IMR-90 (cell line): ENCODE measurements at regions not wholly inside any gene's neighbourhood (a gene's known extent, or its start where the extent isn't known, plus 50 kb on each side); places are given as distances from the start of the nearest gene placed in this dataset.

ENCODE experiments used
- ATAC-seq: fragments of 200-7000 bp; cut with Tn5 transposase; 2 replicates; pipeline ENCODE4 v1.9.1; 2020; ENCODE audit warnings: low read depth, mild to moderate bottlenecking, moderate library complexity
- BruUV-seq: library from RNA; stranded (reverse); fragments of 400-500 nt; replicated peaks from 2 replicates; lab custom pipeline; 2021; lab: Mats Ljungman, UMichigan
- CTCF ChIA-PET: fragments of 300-600 bp; formaldehyde crosslinking; extraction: SDS; loops from one replicate; lab custom pipeline; 2021; ENCODE audit warnings: antibody characterized with exemption; lab: Yijun Ruan, JAX
- POLR2A ChIA-PET: fragments of 300-600 bp; sonication (Branson Sonifier 250); formaldehyde crosslinking; loops from one replicate; lab custom pipeline; 2022; ENCODE audit warnings: antibody characterized with exemption; ENCODE audit not compliant: unreplicated experiment; lab: Charles Lee
- DNase-seq: peaks from one replicate; pipeline ENCODE4 v3.0.0; 2013
- H2AFZ ChIP-seq: replicated peaks from 2 replicates; pipeline ENCODE3; 2013; ENCODE audit warnings: low read length, mild to moderate bottlenecking; ENCODE audit not compliant: poor library complexity
- H2AK5ac ChIP-seq: 2 replicates; pipeline ENCODE4 v1.6.1; 2013; ENCODE audit warnings: low read depth, low read length, inconsistent platforms
- H2AK9ac ChIP-seq: replicated peaks from 2 replicates; pipeline ENCODE3; 2013; ENCODE audit warnings: mild to moderate bottlenecking, low read depth, low read length, moderate library complexity; ENCODE audit not compliant: poor library complexity
- H2BK120ac ChIP-seq: 2 replicates; pipeline ENCODE4 v1.6.1; 2013; ENCODE audit warnings: low read depth, low read length, inconsistent platforms
- H2BK15ac ChIP-seq: 3 replicates; pipeline ENCODE4 v1.6.1; 2013; ENCODE audit warnings: low read depth, low read length, inconsistent platforms
- H2BK20ac ChIP-seq: 2 replicates; pipeline ENCODE4 v1.6.1; 2013; ENCODE audit warnings: low read depth, mild to moderate bottlenecking, inconsistent platforms, low read length, moderate library complexity
- H2BK5ac ChIP-seq: 2 replicates; pipeline ENCODE4 v1.6.1; 2013; ENCODE audit warnings: mild to moderate bottlenecking, low read depth, low read length, inconsistent platforms; ENCODE audit not compliant: poor library complexity, severe bottlenecking
- H3K14ac ChIP-seq: replicated peaks from 2 replicates; pipeline ENCODE4 v1.6.1; 2013; ENCODE audit warnings: low read depth, low read length, inconsistent platforms
- H3K18ac ChIP-seq: 2 replicates; pipeline ENCODE4 v1.6.1; 2013; ENCODE audit warnings: low read depth, low read length, control low read depth
- H3K23ac ChIP-seq: 2 replicates; pipeline ENCODE4 v1.6.1; 2013; ENCODE audit warnings: low read depth, low read length, inconsistent platforms
- H3K27ac ChIP-seq: 2 replicates; pipeline ENCODE4 v1.5.1; 2013; ENCODE audit warnings: mild to moderate bottlenecking, control low read depth, low read length; ENCODE audit not compliant: insufficient read depth
- H3K27me3 ChIP-seq: 2 replicates; pipeline ENCODE4 v1.6.1; 2013; ENCODE audit warnings: low read length; ENCODE audit not compliant: control insufficient read depth, insufficient read depth
- H3K36me3 ChIP-seq: 2 replicates; pipeline ENCODE4 v1.6.1; 2013; ENCODE audit warnings: low read length, mixed read lengths; ENCODE audit not compliant: control insufficient read depth, insufficient read depth
- H3K4ac ChIP-seq: 2 replicates; pipeline ENCODE4 v1.6.1; 2013; ENCODE audit warnings: low read depth, low read length, inconsistent platforms
- H3K4me1 ChIP-seq: 2 replicates; pipeline ENCODE4 v1.6.1; 2013; ENCODE audit warnings: low read length, mixed read lengths; ENCODE audit not compliant: control insufficient read depth, insufficient read depth
- H3K4me2 ChIP-seq: 2 replicates; pipeline ENCODE4 v1.6.1; 2013; ENCODE audit warnings: low read depth, mild to moderate bottlenecking, control low read depth, low read length, moderate library complexity
- H3K4me3 ChIP-seq: 2 replicates; pipeline ENCODE4 v1.5.1; 2013; ENCODE audit warnings: low read depth, mild to moderate bottlenecking, control low read depth, low read length, moderate library complexity; ENCODE audit not compliant: insufficient read depth
- H3K56ac ChIP-seq: 2 replicates; pipeline ENCODE4 v1.6.1; 2013; ENCODE audit warnings: low read length, inconsistent platforms; ENCODE audit not compliant: insufficient read depth; ENCODE audit errors: extremely low read depth
- H3K79me1 ChIP-seq, 2 experiments: 2 replicates each; pipeline ENCODE4 v1.6.1; 2013; ENCODE audit warnings: low read length in 2 of 2, inconsistent platforms in 1 of 2, low read depth in 1 of 2
- H3K9ac ChIP-seq: 2 replicates; pipeline ENCODE4 v1.6.1; 2013; ENCODE audit warnings: low read depth, low read length, control low read depth
- H3K9me1 ChIP-seq: 2 replicates; pipeline ENCODE4 v1.6.1; 2013; ENCODE audit warnings: low read length, inconsistent platforms; ENCODE audit not compliant: insufficient read depth
- H3K9me3 ChIP-seq: 2 replicates; pipeline ENCODE4 v1.6.1; 2013; ENCODE audit warnings: low read length; ENCODE audit not compliant: control insufficient read depth, insufficient read depth
- H4K20me1 ChIP-seq: 2 replicates; pipeline ENCODE4 v1.6.1; 2013; ENCODE audit warnings: low read length, inconsistent platforms; ENCODE audit not compliant: insufficient read depth
- H4K5ac ChIP-seq: 2 replicates; pipeline ENCODE4 v1.6.1; 2013; ENCODE audit warnings: mild to moderate bottlenecking, low read depth, low read length, control low read depth
- H4K8ac ChIP-seq, 2 experiments: 2 replicates each; pipeline ENCODE4 v1.6.1; 2013; ENCODE audit warnings: low read depth in 2 of 2, low read length in 2 of 2, control low read depth in 1 of 2, inconsistent platforms in 1 of 2
- H4K91ac ChIP-seq: 2 replicates; pipeline ENCODE4 v1.6.1; 2013; ENCODE audit warnings: low read depth, low read length, inconsistent platforms; ENCODE audit not compliant: insufficient read depth
- BHLHE40 ChIP-seq: fragments of 150-350 bp; IDR thresholded peaks from 2 replicates; pipeline ENCODE4 v1.6.1; 2016; ENCODE audit warnings: mild to moderate bottlenecking, low read depth, low read length
- CEBPB ChIP-seq: IDR thresholded peaks from 2 replicates; pipeline ENCODE4 v1.6.1; 2012; ENCODE audit warnings: low read depth, low read length, improper control_type of control experiment
- CHD1 ChIP-seq: IDR thresholded peaks from 2 replicates; pipeline ENCODE4 v1.6.1; 2012; ENCODE audit warnings: low read depth, low read length, improper control_type of control experiment
- ELK1 ChIP-seq: fragments of 150-350 bp; IDR thresholded peaks from 2 replicates; pipeline ENCODE4 v1.6.1; 2016; ENCODE audit warnings: low read depth, mild to moderate bottlenecking, low read length, moderate library complexity, borderline replicate concordance
- FOS ChIP-seq: fragments of 150-350 bp; IDR thresholded peaks from 2 replicates; pipeline ENCODE4 v1.6.1; 2016; ENCODE audit warnings: low read depth, low read length
- MAFK ChIP-seq: IDR thresholded peaks from 2 replicates; pipeline ENCODE4 v1.6.1; 2012; ENCODE audit warnings: low read depth, low read length, improper control_type of control experiment
- NFE2L2 ChIP-seq: fragments of 150-350 bp; IDR thresholded peaks from 2 replicates; pipeline ENCODE4 v1.6.1; 2016; ENCODE audit warnings: low read depth, mild to moderate bottlenecking, low read length
- POLR2A ChIP-seq: IDR thresholded peaks from 2 replicates; pipeline ENCODE4 v1.6.1; 2012; ENCODE audit warnings: mild to moderate bottlenecking, low read depth, low read length
- RAD21 ChIP-seq: IDR thresholded peaks from 2 replicates; pipeline ENCODE4 v1.6.1; 2012; ENCODE audit warnings: low read length, improper control_type of control experiment
- RCOR1 ChIP-seq: IDR thresholded peaks from 2 replicates; pipeline ENCODE4 v1.6.1; 2012; ENCODE audit warnings: mild to moderate bottlenecking, low read length, improper control_type of control experiment; ENCODE audit not compliant: insufficient replicate concordance
- RFX5 ChIP-seq: IDR thresholded peaks from 2 replicates; pipeline ENCODE4 v1.8.0; 2012; ENCODE audit warnings: low read depth, mild to moderate bottlenecking, low read length, moderate library complexity
- SMC3 ChIP-seq: fragments of 150-350 bp; IDR thresholded peaks from 2 replicates; pipeline ENCODE4 v1.6.1; 2016; ENCODE audit warnings: low read depth, mild to moderate bottlenecking, antibody characterized with exemption, low read length, moderate library complexity
- USF2 ChIP-seq: fragments of 150-350 bp; IDR thresholded peaks from 2 replicates; pipeline ENCODE4 v1.6.1; 2017; ENCODE audit warnings: mild to moderate bottlenecking, antibody characterized with exemption, low read length, low read depth
- WGBS, 2 experiments: methylation state at CpG; one replicate each; pipeline versions ENCODE4 v1.1.5 to v1.1.7; 2013; ENCODE audit warnings: missing lambda C conversion rate in 2 of 2; ENCODE audit not compliant: insufficient read length in 1 of 2; ENCODE audit errors: extremely low coverage in 2 of 2; 5-methylcytosine and 5-hydroxymethylcytosine counted together
- dilution Hi-C: fragments of 300-500 bp; cut with HindIII; formaldehyde crosslinking; loops from one replicate; pipeline ENCODE4 v1.14.3; 2018; ENCODE audit warnings: low sequenced_read_pairs; ENCODE audit not compliant: unreplicated experiment
- in situ Hi-C: fragments of 300-500 bp; cut with MboI; formaldehyde crosslinking; loops from 3 replicates; pipeline ENCODE4 v1.14.3; 2019; ENCODE audit warnings: low sequenced_read_pairs, inconsistent platforms, mixed read lengths
- intact Hi-C: fragments of 100-400 bp; cut with micrococcal nuclease; formaldehyde crosslinking; loops from 2 replicates; pipeline ENCODE4 v1.10.0; 2022
- TF ChIP-seq, protein P1 (sequence below): conservative IDR thresholded peaks from 2 replicates; pipeline ENCODE4 v1.5.1; 2012; ENCODE audit warnings: mild to moderate bottlenecking, low read depth, low read length, improper control_type of control experiment

- dilution Hi-C loops (no loop called here), intact Hi-C loops (no loop called here), in situ Hi-C loops (no loop called here)
- DNase-seq, result no peak
- H3K23ac ChIP-seq, result no peak overlapping the region
- TF ChIP-seq, protein P1, sequence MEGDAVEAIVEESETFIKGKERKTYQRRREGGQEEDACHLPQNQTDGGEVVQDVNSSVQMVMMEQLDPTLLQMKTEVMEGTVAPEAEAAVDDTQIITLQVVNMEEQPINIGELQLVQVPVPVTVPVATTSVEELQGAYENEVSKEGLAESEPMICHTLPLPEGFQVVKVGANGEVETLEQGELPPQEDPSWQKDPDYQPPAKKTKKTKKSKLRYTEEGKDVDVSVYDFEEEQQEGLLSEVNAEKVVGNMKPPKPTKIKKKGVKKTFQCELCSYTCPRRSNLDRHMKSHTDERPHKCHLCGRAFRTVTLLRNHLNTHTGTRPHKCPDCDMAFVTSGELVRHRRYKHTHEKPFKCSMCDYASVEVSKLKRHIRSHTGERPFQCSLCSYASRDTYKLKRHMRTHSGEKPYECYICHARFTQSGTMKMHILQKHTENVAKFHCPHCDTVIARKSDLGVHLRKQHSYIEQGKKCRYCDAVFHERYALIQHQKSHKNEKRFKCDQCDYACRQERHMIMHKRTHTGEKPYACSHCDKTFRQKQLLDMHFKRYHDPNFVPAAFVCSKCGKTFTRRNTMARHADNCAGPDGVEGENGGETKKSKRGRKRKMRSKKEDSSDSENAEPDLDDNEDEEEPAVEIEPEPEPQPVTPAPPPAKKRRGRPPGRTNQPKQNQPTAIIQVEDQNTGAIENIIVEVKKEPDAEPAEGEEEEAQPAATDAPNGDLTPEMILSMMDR, result no peak
- no peak for TF ChIP-seq NFE2L2
- no peak for TF ChIP-seq FOS
- no peak for TF ChIP-seq BHLHE40
- TF ChIP-seq CHD1, result no peak
- TF ChIP-seq MAFK, result no peak
- no peak for TF ChIP-seq SMC3
- no peak for TF ChIP-seq RCOR1
- TF ChIP-seq CEBPB, result no peak
- no peak for TF ChIP-seq POLR2A
- no peak for TF ChIP-seq RFX5
- no peak for TF ChIP-seq ELK1
- TF ChIP-seq RAD21, result no peak
- no peak for TF ChIP-seq USF2
- H2BK15ac ChIP-seq, result no peak overlapping the region
- H3K36me3 ChIP-seq, result no peaks in the 10 kb centered on the region
- H3K14ac ChIP-seq, result no peak overlapping the region
- H2BK20ac ChIP-seq, result no peak overlapping the region
- H2AFZ ChIP-seq, result no peak overlapping the region
- no peaks in the 10 kb centered on the region for H3K27me3 ChIP-seq
- H4K91ac ChIP-seq, result no peak overlapping the region
- POLR2A ChIA-PET, result no interaction called here
- H2AK5ac ChIP-seq, result peak overlapping the region; percentile 54; the same call in 1 of the 2 replicates
- H3K9me3 ChIP-seq, result no peaks in the 10 kb centered on the region
- no peak overlapping the region for H3K4me2 ChIP-seq
- no peaks in the 10 kb centered on the region for H3K79me1 ChIP-seq
- H3K27ac ChIP-seq, result no peak overlapping the region
- H3K4me3 ChIP-seq, result no peak overlapping the region
- CTCF ChIA-PET, result no interaction called here
- H2BK5ac ChIP-seq, result no peak overlapping the region
- no peak overlapping the region for H2BK120ac ChIP-seq
- H4K20me1 ChIP-seq, result no peaks in the 10 kb centered on the region
- H3K4ac ChIP-seq, result no peak overlapping the region
- no TSS peak for BruUV-seq
- H4K5ac ChIP-seq, result no peak overlapping the region
- no peak overlapping the region for H4K8ac ChIP-seq
- no peak overlapping the region for H3K18ac ChIP-seq
- 98% methylated on average over 6 of the region's 11 CpGs; no CpG with 5 or more reads in 1 of the 2 experiments for WGBS, 2 experiments
- ATAC-seq, result no peak
- no peak overlapping the region for H3K9ac ChIP-seq
- no peak overlapping the region for H3K56ac ChIP-seq
- H3K4me1 ChIP-seq, result no peaks in the 10 kb centered on the region
- no peak overlapping the region for H2AK9ac ChIP-seq
- H3K9me1 ChIP-seq, result no peaks in the 10 kb centered on the region
Observed at GRCh38 chr5:14075937-14076336, 67.2 kb upstream of the TRIO start.
